HG02840 (cell line): ENCODE measurements at regions not wholly inside any gene's neighbourhood (a gene's known extent, or its start where the extent isn't known, plus 50 kb on each side); places are given as distances from the start of the nearest gene placed in this dataset.

Source experiments
- ATAC-seq: cut with Tn5 transposase; IDR thresholded peaks from one replicate; pipeline ENCODE4 v1.9.1; 2021; ENCODE audit warnings: mild to moderate bottlenecking, moderate library complexity, moderate number of reproducible peaks; ENCODE audit not compliant: unreplicated experiment, low FRiP score

DNA sequence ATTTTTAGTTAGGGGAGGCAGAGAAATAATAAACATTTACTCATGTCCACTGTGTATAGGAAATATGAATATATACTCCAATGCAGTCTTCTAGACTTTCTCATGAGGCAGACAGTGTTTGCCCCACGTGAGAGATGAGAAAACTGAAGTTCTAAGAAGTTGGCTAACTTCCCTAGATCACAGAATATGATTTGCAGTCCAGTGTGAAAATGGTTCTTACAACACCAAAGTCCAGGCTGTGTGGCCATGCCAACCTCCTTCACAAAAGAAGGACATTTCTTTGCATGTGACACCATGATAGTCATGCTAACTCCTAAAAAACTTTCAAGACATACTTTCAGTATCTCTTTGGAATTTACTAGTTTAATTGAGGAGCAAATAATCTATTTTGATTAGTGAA, 143.7 kb downstream of the IRS1 start:
- no peak for ATAC-seq

DNA sequence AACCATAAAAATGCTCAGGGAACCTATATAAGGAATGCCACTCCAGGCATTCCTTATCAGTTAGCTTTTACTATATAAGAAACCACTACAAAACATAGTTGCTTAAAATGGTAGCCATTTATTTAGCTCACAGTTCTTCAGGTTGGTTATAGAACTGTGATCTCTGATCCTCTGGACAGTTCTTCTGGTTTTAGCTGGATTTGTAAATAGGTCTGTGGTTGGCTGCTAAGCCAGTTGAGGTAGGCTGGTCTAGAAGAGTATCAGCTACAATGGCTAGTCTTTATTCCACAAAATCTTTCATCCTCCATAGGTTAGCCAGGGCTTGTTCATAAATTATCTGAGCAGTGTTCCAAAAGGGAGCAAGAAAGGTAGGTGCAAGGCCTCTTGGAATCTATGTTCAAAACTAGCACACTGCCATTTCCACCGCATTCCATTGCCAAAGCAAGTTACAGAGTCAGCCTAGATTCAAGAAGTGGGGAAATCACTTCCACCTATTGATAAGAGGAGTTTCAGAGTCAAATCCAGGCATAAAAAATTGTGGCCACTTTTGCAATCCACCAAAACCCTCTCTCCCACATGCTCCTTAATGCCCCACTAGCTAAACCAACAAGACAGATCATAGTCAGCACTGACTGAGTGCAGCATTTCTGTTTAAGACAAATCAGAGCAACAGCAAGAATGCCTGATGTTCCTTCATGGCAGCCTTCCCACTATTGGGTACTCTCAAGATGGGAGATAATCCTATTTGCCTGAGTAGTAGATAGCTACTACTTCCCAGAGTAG, 146.4 kb downstream of the IRS1 start:
- no peak for ATAC-seq

DNA sequence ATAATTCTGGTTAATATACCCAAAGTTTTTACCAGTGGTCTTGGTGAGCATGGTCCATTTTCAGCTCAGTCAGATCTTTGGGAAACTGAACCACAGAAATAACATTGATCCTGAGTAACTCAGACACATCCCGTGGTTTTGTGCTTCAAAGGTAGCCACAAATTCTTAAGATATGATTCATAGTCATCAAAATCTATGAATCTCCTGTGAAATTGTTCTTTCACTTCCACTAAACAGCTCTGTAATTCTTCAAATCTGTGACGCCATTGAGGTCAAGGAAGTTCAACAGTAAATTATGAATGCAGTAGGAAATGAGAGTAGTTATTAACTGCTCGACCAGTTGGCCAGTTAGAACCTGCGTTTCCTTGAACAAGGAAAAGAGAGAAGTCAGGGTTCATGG, 147.3 kb downstream of the IRS1 start:
- ATAC-seq = no peak

DNA sequence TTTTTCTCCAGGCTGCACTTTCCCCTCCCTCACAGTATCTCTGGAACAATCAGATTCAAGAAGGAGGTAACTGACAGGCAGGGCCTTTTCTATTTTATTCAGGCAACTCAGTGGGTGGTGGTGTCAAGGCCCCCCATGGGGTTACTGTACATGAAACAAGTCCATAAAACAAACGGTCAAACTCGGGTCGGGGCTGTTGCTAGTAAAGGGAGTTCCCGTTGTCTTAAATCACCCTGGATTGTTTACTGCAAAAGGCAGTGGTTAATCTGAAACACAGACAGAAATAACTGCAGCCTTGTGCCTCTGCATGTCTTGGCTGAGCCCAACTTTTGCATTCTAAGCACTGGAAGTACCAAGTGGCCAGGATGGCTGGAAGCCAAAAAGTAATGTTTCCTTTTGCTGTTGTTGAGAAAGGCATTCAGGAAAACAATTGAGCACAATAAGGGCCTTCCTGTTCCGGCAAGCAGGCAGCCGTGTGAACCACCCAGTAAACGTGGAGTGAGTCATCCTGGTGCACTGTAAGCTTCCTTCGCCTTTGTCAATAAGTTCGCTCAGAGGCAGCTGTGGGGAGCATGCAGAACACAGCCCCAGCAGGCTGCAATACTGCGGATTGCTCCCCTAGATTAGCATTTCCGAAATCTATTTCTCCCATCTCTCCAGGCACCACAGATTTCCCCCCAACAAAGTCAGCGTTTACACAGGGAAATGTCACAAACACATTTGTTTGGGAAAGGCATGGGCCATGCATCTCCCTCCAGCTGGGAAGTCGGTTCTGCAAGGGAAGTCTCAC, 149.6 kb downstream of the IRS1 start:
- ATAC-seq = peak; percentile 66

DNA sequence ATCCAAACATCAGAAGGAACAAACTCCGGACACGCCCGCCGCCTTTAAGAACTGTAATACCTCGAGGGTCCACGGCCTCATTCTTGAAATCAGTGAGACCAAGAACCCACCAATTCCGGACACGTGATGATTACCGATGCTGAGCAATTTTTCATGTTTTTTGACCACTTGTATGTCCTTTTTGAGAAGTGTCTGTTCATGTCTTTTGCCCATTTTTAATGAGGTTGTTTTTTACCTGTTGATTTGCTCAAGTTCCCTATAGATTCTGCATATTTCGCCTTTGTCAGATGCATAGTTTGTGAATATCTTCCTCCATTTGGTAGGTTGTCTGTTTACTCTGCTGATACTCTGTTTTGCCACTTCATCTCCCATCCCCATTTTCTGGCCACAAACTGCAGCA, 150.4 kb downstream of the IRS1 start:
- no peak for ATAC-seq

DNA sequence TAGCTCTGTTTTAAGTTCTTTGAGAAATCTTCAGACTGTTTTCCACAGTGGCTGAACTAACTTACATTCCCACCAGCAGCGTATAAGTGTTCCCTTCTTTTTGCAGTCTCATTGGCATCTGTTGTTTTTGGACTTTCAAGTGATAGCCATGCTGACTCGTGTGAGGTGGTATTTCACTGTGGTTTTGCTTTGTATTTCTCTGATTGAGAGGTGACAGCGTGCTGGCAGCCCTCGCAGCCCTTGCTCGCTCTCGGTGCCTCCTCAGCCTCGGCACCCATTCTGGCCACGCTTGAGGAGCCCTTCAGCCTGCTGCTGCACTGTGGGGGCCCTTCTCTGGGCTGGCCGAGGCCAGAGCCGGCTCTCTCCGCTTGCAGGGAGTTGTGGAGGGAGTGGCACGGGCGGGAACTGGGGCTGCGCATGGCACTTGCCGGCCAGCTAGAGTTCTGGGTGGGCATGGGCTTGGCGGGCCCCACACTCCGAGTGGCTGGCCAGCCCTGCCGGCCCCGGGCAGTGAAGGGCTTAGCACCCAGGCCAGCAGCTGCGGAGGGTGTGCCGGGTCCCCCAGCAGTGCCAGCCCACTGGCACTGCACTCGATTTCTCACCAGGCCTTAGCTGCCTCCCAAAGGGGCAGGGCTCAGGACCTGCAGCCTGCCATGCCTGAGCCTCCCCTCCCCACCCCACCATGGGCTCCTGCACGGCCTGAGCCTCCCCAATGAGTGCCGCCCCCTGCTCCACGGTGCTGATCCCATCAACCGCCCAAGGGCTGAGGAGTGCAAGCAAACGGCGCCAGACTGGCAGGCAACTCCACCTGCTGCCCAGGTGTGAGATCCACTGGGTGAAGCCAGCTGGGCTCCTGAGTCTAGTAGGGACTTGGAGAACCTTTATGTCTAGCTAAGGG, 151.8 kb downstream of the IRS1 start:
- no peak for ATAC-seq

DNA sequence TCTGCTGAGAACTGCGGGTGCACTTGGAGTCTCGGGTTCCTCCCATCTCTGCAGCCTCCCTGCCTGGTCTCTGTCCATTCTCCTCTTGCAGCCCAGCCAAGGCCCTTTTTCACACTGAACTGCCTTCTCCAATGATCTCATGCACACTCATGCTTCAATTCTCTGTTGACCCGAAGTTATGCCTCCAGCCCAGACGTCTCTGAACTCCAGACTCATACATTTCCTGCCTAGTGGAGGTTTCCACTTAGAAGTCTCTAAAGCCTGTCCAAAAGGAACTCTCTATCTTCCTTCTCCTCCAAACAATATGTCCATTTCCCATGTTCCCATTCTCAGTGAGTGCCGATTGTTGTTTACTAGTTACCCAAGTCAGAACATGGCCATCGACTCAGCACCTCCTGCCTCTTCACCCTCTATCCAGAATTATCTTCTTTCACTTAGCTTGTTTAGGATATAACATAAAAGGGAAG, 155.2 kb downstream of the IRS1 start:
- no peak for ATAC-seq

DNA sequence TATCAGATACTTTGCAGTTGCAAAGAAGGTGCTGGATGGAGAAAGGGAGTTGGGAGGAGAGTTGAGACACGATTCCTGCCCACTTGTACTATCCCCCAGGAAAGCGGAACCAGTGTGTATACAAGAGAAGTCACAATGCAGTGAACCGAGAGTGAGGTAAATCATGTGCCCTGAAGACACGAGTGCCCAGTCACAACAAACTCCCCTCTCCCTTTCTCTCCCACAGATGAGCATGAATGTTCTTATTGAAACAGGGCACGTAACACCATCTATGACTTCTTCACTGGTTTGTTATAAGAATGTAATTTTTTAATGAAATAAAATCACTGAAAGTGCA, 155.7 kb downstream of the IRS1 start:
- ATAC-seq = no peak

DNA sequence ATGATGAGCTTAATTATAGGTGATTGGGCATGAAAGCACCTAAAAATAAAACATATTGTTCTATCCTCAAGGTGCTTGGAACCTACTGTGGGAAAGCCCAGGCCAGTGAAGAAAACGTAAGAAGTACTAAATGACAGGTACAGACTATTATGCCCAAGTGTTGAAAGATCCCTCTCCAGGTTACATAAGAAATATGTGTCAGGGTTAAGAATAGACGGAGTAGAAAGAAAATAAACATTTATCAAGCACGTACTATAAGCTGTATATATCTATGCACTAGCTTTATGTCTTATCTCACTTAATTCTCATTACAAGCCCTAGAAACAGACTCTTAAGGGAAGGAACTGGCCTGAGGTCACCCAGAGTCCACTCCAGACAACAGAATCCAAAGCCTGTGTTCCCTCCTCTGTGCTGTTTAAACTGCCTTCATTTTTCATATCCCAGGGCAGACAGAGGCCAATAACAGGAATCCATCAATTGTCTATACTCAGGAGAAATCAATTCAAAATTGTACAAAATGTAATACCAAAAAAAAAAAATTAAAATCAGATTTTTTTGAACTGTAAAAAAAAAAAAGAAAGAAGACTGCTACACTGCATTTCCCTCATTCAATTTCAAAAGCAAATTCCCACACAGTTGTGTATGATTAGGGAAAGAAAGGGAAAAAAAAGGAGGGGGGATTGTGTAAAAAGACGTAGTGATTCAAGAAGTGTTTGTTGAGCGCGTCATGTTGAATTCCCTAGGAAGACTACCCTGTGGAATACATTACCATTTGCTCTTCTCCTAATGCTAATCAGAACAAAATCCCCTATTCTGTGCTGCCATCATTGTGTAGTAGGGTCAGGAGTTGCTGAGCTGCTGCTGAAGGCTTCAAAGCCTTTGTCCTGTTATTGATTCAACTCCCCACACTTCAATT, 156.3 kb downstream of the IRS1 start:
- ATAC-seq = no peak

DNA sequence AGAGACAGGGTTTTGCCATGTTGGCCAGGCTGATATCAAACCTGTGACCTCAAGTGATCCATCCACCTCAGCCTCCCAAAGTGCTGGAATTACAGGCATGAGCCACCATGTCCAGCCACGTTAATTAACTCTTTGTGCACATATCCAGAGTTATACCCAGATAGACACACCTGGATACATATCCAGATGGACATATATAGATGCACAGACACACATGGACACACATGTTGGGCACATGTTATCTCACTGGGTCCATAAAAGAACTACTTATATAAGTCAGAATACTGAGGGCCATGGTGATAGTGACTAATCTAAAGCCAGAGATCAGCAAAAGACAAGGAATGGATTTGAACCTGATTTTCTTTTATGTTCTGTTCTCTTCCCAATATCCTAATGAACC, 158.6 kb downstream of the IRS1 start:
- ATAC-seq = no peak

DNA sequence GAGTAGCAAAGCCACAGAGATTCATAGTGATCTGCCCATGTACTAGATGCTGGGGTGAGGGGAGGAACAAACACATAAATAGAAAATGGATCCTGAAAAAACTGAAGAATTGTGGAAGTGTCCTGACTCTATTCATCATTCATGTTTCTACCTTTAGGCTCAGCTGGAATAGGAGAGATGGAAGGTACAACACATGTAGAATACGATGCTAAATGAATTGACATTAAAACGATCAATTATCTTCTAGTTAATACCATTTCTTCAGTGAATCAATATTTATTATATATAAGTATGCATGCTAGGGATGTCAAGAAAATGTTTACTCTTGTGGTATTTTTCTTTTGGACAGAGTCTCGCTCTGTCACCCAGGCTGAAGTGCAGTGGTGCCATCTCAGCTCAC, 159.1 kb downstream of the IRS1 start:
- ATAC-seq = no peak

DNA sequence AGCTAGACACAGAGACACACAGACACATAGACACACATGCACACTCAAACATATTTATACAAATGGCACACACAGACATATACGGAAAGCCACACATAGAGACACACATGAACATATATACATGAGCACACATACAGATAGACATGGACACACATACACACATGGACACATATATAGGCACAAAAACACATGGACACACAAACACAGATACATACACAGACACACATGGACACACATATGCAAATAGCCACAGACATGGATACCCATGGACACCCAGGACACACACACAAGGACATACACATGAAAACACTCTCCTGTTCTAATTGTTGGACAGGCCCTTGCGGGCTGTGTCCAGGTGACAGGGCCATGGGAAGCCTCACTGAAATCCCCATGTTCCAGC, 160.1 kb downstream of the IRS1 start:
- no peak for ATAC-seq

DNA sequence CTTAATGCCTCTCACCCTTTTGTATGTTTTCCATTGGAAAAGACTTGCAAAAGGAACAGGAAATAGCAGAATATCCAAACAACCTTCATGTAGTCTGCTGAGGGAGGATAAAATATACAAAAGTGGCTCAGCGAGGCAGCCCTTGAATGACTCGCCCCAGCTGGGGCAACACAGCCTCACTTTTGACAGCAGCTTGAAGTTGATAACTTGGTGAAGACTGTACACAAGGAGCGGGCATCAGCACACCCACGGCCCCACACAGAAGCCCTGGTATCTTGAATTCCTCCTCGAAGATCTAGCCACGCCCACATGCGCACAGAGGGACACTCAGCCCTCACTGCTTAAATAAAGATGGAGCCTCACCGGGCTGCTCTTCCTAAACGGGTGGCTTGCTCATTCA, 161.0 kb downstream of the IRS1 start:
- ATAC-seq = no peak

DNA sequence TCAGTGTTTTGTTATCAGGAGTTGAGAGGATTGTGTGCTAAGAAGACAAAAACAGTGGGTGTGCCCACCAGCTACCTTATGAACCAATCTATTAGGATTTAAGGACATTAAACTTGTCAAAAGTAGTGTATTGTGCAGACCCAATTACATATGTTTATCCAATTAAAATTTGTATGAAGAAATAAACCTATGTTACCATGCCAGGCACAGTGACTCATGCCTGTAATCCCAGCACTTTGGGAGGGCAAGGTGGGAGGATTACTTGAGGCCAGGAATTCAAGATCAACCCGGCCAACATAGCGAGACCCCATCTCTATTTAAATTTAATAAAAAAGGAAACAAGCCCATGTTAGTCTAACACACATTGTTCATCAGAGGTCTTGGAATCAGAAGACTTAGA, 162.2 kb downstream of the IRS1 start:
- ATAC-seq = no peak

DNA sequence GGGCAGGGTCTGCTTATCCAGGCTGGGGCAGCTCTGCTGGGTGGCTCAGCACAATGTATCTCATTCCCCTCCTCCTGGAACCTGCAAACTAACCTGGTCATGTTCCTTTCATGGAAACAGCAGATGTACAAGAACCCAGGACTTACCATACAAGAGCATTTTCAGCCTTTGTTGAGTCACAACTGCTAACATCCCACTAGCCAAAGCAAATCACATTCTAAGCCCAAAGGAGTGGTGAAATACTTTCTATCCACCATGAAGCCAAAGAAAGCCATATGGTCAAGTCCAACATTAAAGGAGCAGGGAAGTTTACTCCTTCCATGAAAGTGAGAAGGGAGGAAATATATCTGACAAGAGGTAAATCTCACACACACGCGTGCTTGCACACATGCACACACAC, 163.0 kb downstream of the IRS1 start:
- no peak for ATAC-seq

DNA sequence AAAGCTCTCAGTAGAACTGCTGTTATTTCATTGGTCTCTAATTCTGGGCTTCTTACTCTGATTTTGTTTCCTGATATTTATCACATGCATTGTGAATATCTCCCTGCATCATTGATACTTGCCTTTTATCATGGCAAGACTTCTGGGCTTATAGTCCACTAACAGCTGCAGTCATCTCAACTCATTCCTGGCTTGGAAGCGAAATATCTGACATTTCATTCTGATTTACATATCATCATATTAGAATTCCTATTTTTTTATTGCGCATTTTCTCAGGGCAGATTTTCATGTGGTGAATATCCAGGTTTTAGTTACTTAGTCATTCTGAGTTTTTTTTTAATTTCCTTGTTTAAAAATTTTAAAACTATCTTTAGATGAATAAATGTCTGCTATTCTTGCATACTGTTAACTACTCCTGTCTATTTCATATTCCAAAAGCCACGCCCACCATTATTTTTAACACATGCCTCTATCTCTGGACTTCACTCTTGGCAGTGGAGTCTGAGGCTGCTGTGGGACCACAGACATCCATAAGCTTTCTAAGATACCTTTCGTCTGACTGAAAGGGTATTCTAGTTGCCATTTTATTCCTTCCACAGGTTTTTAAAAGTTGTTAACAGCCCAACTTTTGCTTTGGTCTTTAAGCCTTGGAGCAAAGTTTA, 164.5 kb downstream of the IRS1 start:
- ATAC-seq = no peak

DNA sequence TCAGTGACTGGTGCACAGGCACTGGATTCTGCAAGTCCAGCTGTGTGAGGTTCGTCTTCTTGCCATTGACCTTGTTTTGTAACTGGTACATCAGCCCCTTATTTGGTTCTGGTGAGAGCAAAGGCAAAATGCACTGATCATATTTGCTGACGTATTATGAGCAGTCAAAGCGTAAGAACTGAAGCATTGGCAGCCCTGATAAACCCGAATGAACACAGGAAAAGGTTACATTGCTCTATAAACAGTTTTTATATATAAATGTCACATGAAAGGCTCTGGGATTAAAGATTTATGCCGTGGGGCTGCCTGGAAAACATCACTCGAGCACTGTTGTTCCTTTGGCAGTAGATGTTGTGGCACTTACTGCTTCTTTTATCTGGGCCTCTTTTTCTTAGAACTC, 167.9 kb downstream of the IRS1 start:
- ATAC-seq = no peak

DNA sequence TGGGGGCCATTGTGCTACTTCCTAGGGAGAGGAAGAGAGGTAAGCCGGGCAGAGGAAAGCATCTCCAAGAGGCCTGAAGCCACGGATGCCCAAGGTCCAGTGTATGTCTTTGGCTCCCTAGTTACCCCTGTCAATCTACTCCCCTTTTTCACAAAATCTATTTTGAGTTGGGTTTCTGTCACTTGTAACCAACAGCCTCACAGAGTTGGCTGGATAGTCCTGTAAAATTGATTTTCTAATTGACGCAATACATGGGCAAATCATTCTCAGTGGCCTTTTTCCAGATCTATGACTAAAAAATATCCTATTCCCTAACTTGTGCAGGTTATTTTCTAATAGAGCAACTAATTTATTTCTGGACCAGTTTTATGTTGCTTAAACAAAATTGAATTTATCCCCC, 168.4 kb downstream of the IRS1 start:
- no peak for ATAC-seq

DNA sequence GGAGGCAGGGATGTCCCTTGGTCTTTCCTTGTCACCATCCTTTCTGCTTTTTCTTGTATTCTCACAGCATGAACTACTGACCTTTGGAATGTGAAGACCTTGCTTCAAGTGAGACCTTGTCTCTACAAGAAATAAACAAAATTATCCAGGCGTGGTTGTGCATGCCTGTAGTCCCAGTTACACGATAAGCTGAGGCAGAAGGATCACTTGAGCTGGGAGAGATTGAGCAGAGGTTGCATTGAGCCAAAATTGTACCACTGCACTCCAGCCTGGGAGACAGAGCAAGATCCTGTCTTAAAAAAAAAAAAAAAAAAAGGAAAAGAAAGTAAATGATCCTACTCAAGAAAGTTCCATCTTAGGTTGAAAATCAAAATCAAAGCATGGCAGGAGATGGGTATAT, 173.7 kb downstream of the IRS1 start:
- no peak for ATAC-seq
